ENCODE measurements at regions not wholly inside any gene's neighbourhood (a gene's known extent, or its start where the extent isn't known, plus 50 kb on each side); places are given as distances from the start of the nearest gene placed in this dataset.

- WGBS (ENCODE audit: insufficient coverage, low coverage, low lambda C conversion rate, missing lambda C conversion rate) = 51% methylated on average over 3 of the region's 7 CpGs
- Histone ChIP-seq H3K27ac (no peak overlapping the region), H3K9me3 (no peaks in the 10 kb centered on the region), H3K36me3 (no peaks in the 10 kb centered on the region), H3K27me3 (no peaks in the 10 kb centered on the region), H3K4me3 (no peak overlapping the region), H3K4me1 (no peaks in the 10 kb centered on the region)
- no peak for DNase-seq
- intact Hi-C loops (cut with DNase I) = no loop called here
- no peak for TF ChIP-seq POLR2A (IDR thresholded peaks at IDR 0.05)
- TF ChIP-seq, protein P1, sequence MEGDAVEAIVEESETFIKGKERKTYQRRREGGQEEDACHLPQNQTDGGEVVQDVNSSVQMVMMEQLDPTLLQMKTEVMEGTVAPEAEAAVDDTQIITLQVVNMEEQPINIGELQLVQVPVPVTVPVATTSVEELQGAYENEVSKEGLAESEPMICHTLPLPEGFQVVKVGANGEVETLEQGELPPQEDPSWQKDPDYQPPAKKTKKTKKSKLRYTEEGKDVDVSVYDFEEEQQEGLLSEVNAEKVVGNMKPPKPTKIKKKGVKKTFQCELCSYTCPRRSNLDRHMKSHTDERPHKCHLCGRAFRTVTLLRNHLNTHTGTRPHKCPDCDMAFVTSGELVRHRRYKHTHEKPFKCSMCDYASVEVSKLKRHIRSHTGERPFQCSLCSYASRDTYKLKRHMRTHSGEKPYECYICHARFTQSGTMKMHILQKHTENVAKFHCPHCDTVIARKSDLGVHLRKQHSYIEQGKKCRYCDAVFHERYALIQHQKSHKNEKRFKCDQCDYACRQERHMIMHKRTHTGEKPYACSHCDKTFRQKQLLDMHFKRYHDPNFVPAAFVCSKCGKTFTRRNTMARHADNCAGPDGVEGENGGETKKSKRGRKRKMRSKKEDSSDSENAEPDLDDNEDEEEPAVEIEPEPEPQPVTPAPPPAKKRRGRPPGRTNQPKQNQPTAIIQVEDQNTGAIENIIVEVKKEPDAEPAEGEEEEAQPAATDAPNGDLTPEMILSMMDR (IDR thresholded peaks at IDR 0.05) = no peak
- peak in 1 of 4 donors; percentile 20 for ATAC-seq
Measured at GRCh38 chr11:44407211-44407996, 97.5 kb upstream of the ALX4 start.

DNA sequence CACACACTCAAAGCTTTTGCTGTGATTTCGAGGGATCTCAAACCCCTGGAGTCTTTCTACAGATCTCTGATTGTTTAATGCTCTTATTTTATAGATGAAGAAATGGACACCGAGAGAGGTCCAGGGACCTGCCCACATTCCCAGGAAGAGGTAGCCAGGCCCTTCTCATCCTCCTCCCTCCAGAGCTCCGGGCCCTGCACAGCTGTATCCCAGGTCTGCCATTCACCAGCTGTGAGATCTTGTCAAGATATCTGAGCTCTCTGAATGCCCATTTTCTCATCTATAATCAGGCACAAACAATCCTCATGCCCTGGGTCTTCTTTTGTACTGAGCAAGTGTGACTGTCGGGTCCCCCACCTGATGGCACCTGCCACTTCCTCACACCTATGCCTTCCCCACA, 98.2 kb upstream of the ALX4 start:
- intact Hi-C loops (cut with DNase I) = no loop called here
- DNase-seq (no peak), ATAC-seq (no peak)
- H3K4me1 ChIP-seq = no peaks in the 10 kb centered on the region
- no peaks in the 10 kb centered on the region for H3K36me3 ChIP-seq
- no peak overlapping the region for H3K4me3 ChIP-seq
- TF ChIP-seq, protein P1 (IDR thresholded peaks at IDR 0.05) = no peak
- TF ChIP-seq POLR2A (IDR thresholded peaks at IDR 0.05) = no peak
- H3K27me3 ChIP-seq = no peaks in the 10 kb centered on the region
- H3K27ac ChIP-seq = no peak overlapping the region
- WGBS (ENCODE audit: insufficient coverage, low coverage, low lambda C conversion rate, missing lambda C conversion rate) = 24% methylated on average over 4 of the region's 4 CpGs
- H3K9me3 ChIP-seq = no peaks in the 10 kb centered on the region

- TF ChIP-seq POLR2A (IDR thresholded peaks at IDR 0.05) = no peak
- TF ChIP-seq, protein P1 (IDR thresholded peaks at IDR 0.05) = no peak
- DNase-seq (no peak), ATAC-seq (no peak)
Measured at GRCh38 chr11:44408711-44409470, 99.0 kb upstream of the ALX4 start.

DNA sequence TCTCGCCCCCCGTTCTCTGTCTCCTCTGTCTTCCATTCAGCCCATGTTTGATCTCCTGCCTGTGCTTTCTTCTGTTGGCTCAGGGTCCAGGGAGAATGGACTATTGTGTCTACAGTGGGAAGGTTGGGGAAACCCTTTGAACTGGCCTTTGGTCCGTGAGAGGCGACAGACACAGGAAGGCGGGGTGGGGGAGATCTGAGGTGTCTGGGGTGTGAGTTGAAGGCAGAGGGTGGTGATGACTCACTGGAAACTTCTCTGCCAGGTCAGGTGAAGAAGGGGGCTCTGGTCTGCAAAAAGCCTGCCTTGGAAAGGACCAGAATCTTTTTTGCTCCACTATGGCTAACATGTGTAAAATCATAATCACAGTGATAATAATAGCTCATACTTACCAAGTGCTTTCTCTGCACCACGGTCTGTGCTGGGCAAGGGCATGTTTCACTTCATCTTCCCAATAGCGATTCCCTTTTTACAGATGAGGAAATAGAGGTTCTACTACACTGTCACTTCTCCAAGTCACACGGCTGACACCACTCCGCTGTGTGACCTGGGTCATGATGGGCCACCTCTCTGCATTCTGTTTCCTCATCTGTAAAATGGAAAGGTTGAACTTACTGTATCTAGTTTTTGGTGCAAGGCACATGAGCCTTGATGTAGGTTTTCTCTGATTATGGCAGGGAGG, 99.8 kb upstream of the ALX4 start:
- Histone ChIP-seq H3K27ac (no peak overlapping the region), H3K36me3 (no peaks in the 10 kb centered on the region), H3K9me3 (no peaks in the 10 kb centered on the region), H3K4me3 (no peak overlapping the region), H3K4me1 (no peaks in the 10 kb centered on the region), H3K27me3 (no peaks in the 10 kb centered on the region)
- 52% methylated on average over 8 of the region's 9 CpGs for WGBS (ENCODE audit: insufficient coverage, low coverage, low lambda C conversion rate, missing lambda C conversion rate)
- ATAC-seq (peak; percentile 38 to 67 (median 58)), DNase-seq (no peak)
- intact Hi-C loops (cut with DNase I) = no loop called here
- TF ChIP-seq, protein P1 (IDR thresholded peaks at IDR 0.05) = no peak
- TF ChIP-seq POLR2A (IDR thresholded peaks at IDR 0.05) = no peak

More at GRCh38 chr11:44408711-44409470, 99.0 kb upstream of the ALX4 start:
- Histone ChIP-seq H3K4me3 (no peak overlapping the region), H3K9me3 (no peaks in the 10 kb centered on the region), H3K27ac (no peak overlapping the region), H3K27me3 (no peaks in the 10 kb centered on the region), H3K4me1 (no peaks in the 10 kb centered on the region), H3K36me3 (no peaks in the 10 kb centered on the region)
- intact Hi-C loops (cut with DNase I) = no loop called here
- 51% methylated on average over 3 of the region's 6 CpGs for WGBS (ENCODE audit: insufficient coverage, low coverage, low lambda C conversion rate, missing lambda C conversion rate)

Data from right lobe of liver (tissue), 6 donors.